Effector memory CD4-positive, alpha-beta T cell (primary cell): ENCODE measurements at regions not wholly inside any gene's neighbourhood (a gene's known extent, or its start where the extent isn't known, plus 50 kb on each side); places are given as distances from the start of the nearest gene placed in this dataset.

Experiments
- DNase-seq, 3 donors: peaks; one replicate each; pipeline ENCODE4 v3.0.0-alpha.2; 2020
- H3K27ac ChIP-seq: 2 replicates; pipeline ENCODE4 v1.7.0; 2013; ENCODE audit warnings: mild to moderate bottlenecking, low read length, moderate library complexity; ENCODE audit not compliant: insufficient read depth, poor library complexity, severe bottlenecking
- H3K27me3 ChIP-seq: replicated peaks from 2 replicates; pipeline ENCODE4 v1.7.0; 2013; ENCODE audit warnings: mild to moderate bottlenecking, low read length; ENCODE audit not compliant: insufficient read depth, control insufficient read depth, poor library complexity, severe bottlenecking
- H3K36me3 ChIP-seq: 2 replicates; pipeline ENCODE4 v1.7.0; 2013; ENCODE audit warnings: mild to moderate bottlenecking, low read length, moderate library complexity; ENCODE audit not compliant: control insufficient read depth, insufficient read depth
- H3K4me1 ChIP-seq: 2 replicates; pipeline ENCODE4 v1.7.0; 2013; ENCODE audit warnings: low read length, mild to moderate bottlenecking; ENCODE audit not compliant: control insufficient read depth, insufficient read depth, poor library complexity, severe bottlenecking
- H3K4me3 ChIP-seq: 2 replicates; pipeline ENCODE4 v1.7.0; 2013; ENCODE audit warnings: low read length, low read depth, mild to moderate bottlenecking; ENCODE audit not compliant: insufficient read depth, poor library complexity, severe bottlenecking
- H3K9me3 ChIP-seq: 2 replicates; pipeline ENCODE4 v1.7.0; 2013; ENCODE audit warnings: mild to moderate bottlenecking, low read length, moderate library complexity; ENCODE audit not compliant: control insufficient read depth

DNA sequence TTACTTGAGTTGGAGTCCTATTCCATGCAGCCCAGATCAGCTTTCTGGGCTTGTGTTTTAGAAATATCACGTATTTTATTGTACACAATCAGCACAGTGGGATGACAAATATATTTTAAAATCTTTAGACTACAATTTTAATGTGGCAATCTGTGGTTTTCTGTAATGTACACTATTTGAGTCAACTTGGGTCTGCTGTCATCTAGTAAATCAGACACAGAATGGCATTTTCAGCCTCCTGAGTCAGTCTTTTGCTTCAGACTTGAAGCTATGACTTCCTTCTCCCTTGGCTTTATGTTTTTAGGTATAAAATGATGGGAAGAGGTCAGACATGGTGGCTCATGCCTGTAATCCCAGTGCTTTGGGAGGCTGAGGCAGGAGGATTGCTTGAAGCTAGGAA lies 232.1 kb downstream of the NECTIN3 start:
- no peaks in the 10 kb centered on the region for H3K9me3 ChIP-seq
- H3K27ac ChIP-seq = no peak overlapping the region
- H3K27me3 ChIP-seq = no peaks in the 10 kb centered on the region
- no peaks in the 10 kb centered on the region for H3K4me1 ChIP-seq
- DNase-seq = no peak
- H3K4me3 ChIP-seq = no peak overlapping the region
- H3K36me3 ChIP-seq = no peaks in the 10 kb centered on the region

DNA sequence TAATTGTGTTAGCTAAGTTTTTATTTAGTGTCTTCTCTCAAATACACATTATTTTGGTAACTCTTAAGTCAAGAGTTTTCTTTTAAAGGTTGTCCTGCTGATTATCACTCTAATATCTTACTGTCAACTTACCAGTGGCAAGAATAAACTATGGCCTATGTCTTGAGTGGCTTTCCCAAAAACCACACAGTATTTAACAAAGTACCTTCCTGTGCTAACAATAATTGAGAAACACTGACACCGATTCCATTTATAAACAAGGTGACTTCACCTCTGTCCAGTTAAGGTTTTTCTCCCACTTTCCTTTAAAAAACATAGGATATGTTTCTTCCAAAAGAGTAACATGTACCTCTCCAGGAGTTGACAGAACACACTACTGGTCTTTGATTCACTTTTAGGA lies 234.3 kb upstream of the CD96 start:
- DNase-seq = no peak
- Histone ChIP-seq H3K4me1 (peaks cover 21% of the 10 kb centered on the region), H3K27ac (no peak overlapping the region), H3K4me3 (no peak overlapping the region), H3K9me3 (no peaks in the 10 kb centered on the region), H3K27me3 (no peaks in the 10 kb centered on the region), H3K36me3 (no peaks in the 10 kb centered on the region)

DNA sequence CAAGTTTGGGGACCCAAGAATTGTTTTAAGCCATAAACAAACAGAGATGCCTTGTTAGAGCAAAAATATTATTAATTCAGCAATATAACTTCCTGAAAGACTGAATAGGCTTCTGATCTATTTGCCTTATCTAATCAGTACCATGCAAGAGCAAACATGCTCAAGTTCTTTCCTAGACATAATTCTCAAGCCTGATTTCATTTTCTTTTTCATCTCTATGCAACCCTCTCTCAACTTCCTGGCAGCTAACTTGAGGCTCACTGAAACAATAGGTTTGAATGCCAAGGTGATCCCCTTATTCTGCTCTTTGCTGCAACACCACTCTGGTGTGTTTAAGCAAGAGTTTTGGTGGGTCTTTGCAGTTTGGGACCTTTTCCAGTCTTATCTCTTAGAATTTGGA lies 230.9 kb upstream of the CD96 start:
- Histone ChIP-seq H3K4me3 (no peak overlapping the region), H3K27me3 (no peaks in the 10 kb centered on the region), H3K36me3 (no peaks in the 10 kb centered on the region), H3K4me1 (peaks cover 24% of the 10 kb centered on the region), H3K9me3 (no peaks in the 10 kb centered on the region), H3K27ac (peak overlapping the region; percentile 25)
- no peak for DNase-seq

DNA sequence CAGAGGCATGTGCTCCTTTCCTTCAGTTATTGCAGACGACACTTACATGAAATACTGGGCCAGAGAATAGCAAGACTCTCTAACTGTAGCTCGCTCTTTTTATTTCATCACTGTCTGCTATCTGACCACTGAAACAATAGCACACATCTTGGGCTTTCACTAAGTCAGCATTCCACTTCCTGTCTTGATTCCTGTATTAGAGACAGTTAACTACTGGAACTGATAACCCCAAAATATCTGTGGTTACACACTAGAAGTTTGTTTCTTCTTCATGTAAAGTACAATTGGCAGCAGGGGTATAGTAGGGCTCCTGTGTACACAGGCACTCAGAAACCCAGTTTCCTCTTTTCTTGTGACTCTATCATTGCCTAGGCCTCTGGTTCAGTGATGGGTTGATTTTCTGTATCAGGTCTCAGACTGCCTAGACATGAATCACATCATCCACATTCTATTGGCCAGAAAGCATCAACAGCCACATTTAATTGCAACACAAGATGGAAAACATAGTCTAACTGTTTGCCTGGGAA lies 230.2 kb upstream of the CD96 start:
- Histone ChIP-seq H3K9me3 (no peaks in the 10 kb centered on the region), H3K27me3 (no peaks in the 10 kb centered on the region), H3K4me3 (no peak overlapping the region), H3K27ac (peak overlapping the region; percentile 25), H3K36me3 (no peaks in the 10 kb centered on the region), H3K4me1 (peaks cover 24% of the 10 kb centered on the region)
- no peak for DNase-seq

DNA sequence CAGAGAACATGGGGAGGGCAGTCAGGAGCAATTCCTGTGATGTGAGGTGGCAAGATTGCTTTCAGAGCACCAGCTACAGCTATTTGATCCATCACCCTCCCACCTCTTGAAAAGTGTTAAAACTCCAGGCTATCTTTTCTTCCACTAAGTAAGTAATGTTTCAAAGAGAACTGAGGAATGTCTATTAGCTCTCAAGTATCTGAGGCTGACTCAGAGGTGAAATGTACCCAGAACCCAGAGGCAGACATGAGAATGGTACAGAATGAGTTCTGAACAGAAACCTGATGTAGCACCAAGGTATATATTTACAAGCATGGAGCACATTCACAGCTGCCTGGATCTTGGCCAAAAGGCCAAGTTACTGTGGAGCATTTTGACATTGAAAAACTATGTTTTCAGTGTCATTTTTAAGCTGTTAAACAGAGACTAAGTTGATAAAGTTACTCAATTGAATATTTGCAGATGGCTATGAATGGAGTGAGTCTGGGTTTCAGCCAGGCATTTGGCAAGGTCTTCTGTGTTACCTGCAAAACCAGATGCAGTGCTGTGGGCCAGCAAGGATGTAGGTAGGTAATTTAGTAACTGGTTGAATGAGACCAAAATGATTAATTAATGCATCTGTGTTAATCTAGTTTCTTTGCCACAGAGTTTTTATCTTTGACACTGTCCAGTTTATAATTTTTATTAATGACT lies 227.7 kb upstream of the CD96 start:
- Histone ChIP-seq H3K9me3 (no peaks in the 10 kb centered on the region), H3K27me3 (no peaks in the 10 kb centered on the region), H3K36me3 (no peaks in the 10 kb centered on the region), H3K4me3 (no peak overlapping the region), H3K27ac (no peak overlapping the region), H3K4me1 (peaks cover 24% of the 10 kb centered on the region)
- DNase-seq = no peak

DNA sequence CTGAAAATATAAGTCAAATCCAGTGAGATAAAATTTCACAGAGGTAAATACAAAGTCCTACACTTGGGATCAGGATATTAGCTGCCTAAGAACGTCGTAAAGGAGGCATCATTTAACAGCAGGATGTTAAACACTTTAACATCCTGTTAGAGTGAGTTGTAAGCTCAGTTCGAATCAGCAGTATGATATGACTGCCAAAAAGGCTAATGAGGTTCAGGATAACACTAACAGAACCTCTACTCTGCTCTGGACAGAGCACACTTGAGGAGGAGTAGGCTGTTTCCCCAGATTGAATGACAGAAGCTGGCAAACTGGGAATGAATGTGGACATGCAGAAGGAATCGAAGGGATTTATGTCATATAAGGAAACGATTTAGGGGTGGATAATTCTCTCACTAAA lies 227.1 kb upstream of the CD96 start:
- Histone ChIP-seq H3K27ac (no peak overlapping the region), H3K4me3 (no peak overlapping the region), H3K27me3 (no peaks in the 10 kb centered on the region), H3K4me1 (peaks cover 24% of the 10 kb centered on the region), H3K36me3 (no peaks in the 10 kb centered on the region), H3K9me3 (no peaks in the 10 kb centered on the region)
- no peak for DNase-seq

DNA sequence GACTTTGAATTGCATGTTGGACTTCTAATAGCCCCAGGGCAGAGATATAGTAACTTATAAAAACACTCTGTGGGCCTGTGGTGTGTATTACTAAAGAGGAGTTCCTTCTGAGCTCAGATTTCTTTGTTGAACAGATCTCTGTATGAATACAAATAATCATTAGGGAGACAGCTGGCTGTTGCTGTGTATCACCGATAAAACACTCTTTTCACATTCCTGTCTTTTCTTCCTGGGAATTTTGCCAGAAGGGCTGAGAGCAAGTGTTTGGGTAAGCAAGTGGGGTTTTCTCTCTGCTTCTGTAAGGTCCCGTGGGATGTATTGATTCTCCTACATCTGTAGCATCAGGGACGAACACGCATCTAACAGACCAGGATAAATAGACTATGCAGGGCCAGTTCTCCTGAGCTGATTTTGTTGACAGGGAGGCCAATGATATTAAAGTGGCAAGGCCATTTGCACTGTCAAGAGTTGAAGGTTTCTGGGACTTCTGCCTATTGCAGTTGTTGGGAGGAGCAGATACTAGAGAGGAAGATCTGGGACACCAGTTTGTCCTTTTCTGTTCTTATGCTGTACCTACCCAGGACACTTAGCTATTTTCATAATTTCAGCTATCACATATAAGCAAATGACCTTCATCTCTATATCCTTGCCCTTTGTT lies 225.9 kb upstream of the CD96 start:
- Histone ChIP-seq H3K36me3 (no peaks in the 10 kb centered on the region), H3K4me3 (no peak overlapping the region), H3K9me3 (no peaks in the 10 kb centered on the region), H3K4me1 (peaks cover 18% of the 10 kb centered on the region), H3K27ac (no peak overlapping the region), H3K27me3 (no peaks in the 10 kb centered on the region)
- DNase-seq = no peak

DNA sequence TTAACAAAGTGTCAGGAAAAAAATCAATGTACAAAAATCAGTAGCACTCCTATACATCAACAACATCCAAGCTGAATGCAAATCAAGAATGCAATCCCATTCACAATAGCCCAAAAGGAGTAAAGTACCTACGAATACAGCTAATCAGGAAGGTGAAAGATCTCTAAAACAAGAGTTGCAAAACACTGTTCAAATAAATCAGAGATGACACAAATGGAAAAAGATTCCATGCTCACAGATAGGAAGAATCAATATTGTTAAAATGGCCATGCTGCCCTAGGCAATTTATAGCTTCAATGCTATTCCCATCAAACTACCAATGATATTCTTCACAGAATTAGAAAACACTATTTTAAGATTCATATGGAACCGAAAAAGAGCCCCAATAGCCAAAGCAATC lies 223.7 kb upstream of the CD96 start:
- Histone ChIP-seq H3K4me3 (no peak overlapping the region), H3K4me1 (peaks cover 3% of the 10 kb centered on the region), H3K9me3 (no peaks in the 10 kb centered on the region), H3K27me3 (no peaks in the 10 kb centered on the region), H3K36me3 (no peaks in the 10 kb centered on the region), H3K27ac (no peak overlapping the region)
- DNase-seq = no peak

DNA sequence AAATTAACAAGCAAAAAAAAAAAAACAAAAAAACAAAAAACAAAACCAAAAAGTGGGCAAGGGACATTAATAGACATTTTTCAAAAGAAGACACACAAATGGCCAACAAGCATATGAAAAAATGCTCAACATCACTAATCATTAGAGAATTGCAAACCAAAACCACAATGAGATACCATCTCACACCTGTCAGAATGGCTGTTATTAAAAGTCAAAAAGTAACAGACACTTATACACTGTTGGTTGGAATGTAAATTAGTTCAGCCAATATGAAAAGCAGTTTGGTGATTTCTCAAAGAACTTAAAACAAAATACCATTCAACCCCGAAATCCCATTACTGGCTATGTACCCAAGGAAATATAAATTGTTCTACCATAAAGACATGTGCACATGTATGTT lies 222.4 kb upstream of the CD96 start:
- H3K36me3 ChIP-seq = no peaks in the 10 kb centered on the region
- H3K4me3 ChIP-seq = no peak overlapping the region
- H3K9me3 ChIP-seq = no peaks in the 10 kb centered on the region
- H3K27me3 ChIP-seq = no peaks in the 10 kb centered on the region
- no peak for DNase-seq
- peaks cover 12% of the 10 kb centered on the region for H3K4me1 ChIP-seq
- no peak overlapping the region for H3K27ac ChIP-seq

DNA sequence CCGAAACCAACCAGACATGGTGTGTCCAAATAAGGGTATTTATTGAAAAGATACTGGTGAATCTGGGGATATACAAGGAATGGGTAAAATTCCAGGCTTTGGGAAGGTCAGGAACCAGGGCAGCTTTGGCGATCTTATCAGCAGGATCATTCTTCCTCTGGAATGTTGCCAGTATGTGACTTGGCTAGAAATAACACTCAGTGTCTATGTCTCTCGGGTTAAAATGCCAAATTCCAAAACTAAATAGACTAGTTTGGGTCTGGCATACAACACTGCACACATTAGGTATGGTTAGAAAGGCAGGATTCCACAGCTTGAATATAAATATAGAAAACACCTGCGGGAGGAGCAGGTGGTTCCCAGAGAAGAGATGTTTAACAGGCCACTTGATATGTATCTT lies 220.2 kb upstream of the CD96 start:
- H3K27ac ChIP-seq = no peak overlapping the region
- no peak overlapping the region for H3K4me3 ChIP-seq
- no peaks in the 10 kb centered on the region for H3K36me3 ChIP-seq
- H3K4me1 ChIP-seq = peaks cover 12% of the 10 kb centered on the region
- no peaks in the 10 kb centered on the region for H3K9me3 ChIP-seq
- no peaks in the 10 kb centered on the region for H3K27me3 ChIP-seq
- DNase-seq = no peak
